ENCODE measurements at regions not wholly inside any gene's neighbourhood (a gene's known extent, or its start where the extent isn't known, plus 50 kb on each side); places are given as distances from the start of the nearest gene placed in this dataset.

DNA sequence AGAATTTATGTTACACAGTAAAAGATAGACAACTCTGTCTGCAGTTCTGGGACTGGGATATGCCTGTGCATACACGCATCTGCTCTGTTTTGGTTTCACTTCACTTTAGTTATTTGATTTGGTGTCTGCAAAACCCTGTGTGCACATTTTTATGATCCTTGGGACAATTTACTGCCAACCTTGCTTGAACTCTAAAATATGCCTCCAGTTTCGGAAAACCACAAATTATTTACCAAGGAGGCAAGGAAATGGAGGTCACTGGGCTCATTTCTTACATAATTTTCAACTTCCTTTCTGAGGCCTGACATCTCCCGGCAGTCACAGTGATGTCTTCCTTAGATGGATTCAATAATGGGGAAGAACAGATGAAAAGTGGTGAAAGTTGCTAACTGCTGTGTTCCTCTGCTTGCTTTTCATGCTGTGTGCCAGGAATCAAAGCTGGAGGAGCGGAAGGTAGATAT lies 61.2 kb upstream of the TAF11L2 start:
- TF ChIP-seq, protein P1, sequence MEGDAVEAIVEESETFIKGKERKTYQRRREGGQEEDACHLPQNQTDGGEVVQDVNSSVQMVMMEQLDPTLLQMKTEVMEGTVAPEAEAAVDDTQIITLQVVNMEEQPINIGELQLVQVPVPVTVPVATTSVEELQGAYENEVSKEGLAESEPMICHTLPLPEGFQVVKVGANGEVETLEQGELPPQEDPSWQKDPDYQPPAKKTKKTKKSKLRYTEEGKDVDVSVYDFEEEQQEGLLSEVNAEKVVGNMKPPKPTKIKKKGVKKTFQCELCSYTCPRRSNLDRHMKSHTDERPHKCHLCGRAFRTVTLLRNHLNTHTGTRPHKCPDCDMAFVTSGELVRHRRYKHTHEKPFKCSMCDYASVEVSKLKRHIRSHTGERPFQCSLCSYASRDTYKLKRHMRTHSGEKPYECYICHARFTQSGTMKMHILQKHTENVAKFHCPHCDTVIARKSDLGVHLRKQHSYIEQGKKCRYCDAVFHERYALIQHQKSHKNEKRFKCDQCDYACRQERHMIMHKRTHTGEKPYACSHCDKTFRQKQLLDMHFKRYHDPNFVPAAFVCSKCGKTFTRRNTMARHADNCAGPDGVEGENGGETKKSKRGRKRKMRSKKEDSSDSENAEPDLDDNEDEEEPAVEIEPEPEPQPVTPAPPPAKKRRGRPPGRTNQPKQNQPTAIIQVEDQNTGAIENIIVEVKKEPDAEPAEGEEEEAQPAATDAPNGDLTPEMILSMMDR (conservative IDR thresholded peaks at IDR 0.05; ENCODE audit: low read depth, low read length) = no peak
- TF ChIP-seq POLR2A (IDR thresholded peaks at IDR 0.05; ENCODE audit: low read depth, low read length) = no peak
- no peak for TF ChIP-seq RCOR1 (IDR thresholded peaks at IDR 0.05; ENCODE audit: insufficient replicate concordance, low read length)
- no peak for TF ChIP-seq FOS (IDR thresholded peaks at IDR 0.05; ENCODE audit: low read depth, low read length)
- TF ChIP-seq RAD21 (IDR thresholded peaks at IDR 0.05; ENCODE audit: low read length) = no peak
- TF ChIP-seq CEBPB (IDR thresholded peaks at IDR 0.05; ENCODE audit: low read depth, low read length) = no peak
- TF ChIP-seq NFE2L2 (IDR thresholded peaks at IDR 0.05; ENCODE audit: low read depth, low read length) = no peak

Data from IMR-90 (cell line).